GM23338 (cell line): ENCODE measurements at regions not wholly inside any gene's neighbourhood (a gene's known extent, or its start where the extent isn't known, plus 50 kb on each side); places are given as distances from the start of the nearest gene placed in this dataset.

Source experiments
- CTCF ChIP-seq, 2 experiments: fragments of 200-600 bp in 1 of 2; sonication (generic) in 1 of 2; conservative IDR thresholded peaks; 2 replicates each; pipeline versions ENCODE4 v1.5.1 to v1.6.1; 2016 to 2017; ENCODE audit warnings: antibody characterized with exemption in 2 of 2, low read depth in 2 of 2, mild to moderate bottlenecking in 2 of 2, moderate library complexity in 1 of 2
- EZH2 ChIP-seq: fragments of 200-600 bp; sonication (generic); IDR thresholded peaks from one replicate; pipeline ENCODE4 v1.8.0; 2017; ENCODE audit warnings: antibody characterized with exemption, mild to moderate bottlenecking, low read depth; ENCODE audit not compliant: unreplicated experiment
- EZH2phosphoT487 ChIP-seq: fragments of 200-600 bp; sonication (generic); IDR thresholded peaks from one replicate; pipeline ENCODE4 v1.8.1; 2018; ENCODE audit warnings: antibody characterized with exemption; ENCODE audit not compliant: unreplicated experiment
- JUNB ChIP-seq: IDR thresholded peaks from one replicate; pipeline ENCODE4 v1.6.1; 2016; ENCODE audit warnings: antibody characterized with exemption; ENCODE audit not compliant: unreplicated experiment
- POLR2AphosphoS5 ChIP-seq: IDR thresholded peaks from 2 replicates; pipeline ENCODE4 v1.6.1; 2016; ENCODE audit warnings: antibody characterized with exemption, low read depth
- REST ChIP-seq: IDR thresholded peaks from one replicate; pipeline ENCODE4 v1.6.1; 2018; ENCODE audit warnings: antibody characterized with exemption; ENCODE audit not compliant: unreplicated experiment
- STAT1 ChIP-seq: IDR thresholded peaks from one replicate; pipeline ENCODE4 v1.6.1; 2016; ENCODE audit warnings: antibody characterized with exemption; ENCODE audit not compliant: unreplicated experiment

GRCh38 chr16:65392806-65393565, 271.1 kb upstream of the CDH11 start:
- no peak for TF ChIP-seq POLR2AphosphoS5
- no peak for TF ChIP-seq JUNB
- no peak for TF ChIP-seq CTCF (conservative IDR thresholded peaks at IDR 0.05; ENCODE audit: low read depth in 2 of 2)
- no peak for TF ChIP-seq EZH2
- TF ChIP-seq REST = no peak
- TF ChIP-seq EZH2phosphoT487 = no peak
- no peak for TF ChIP-seq STAT1
